HepG2 (cell line): ENCODE measurements at regions not wholly inside any gene's neighbourhood (a gene's known extent, or its start where the extent isn't known, plus 50 kb on each side); places are given as distances from the start of the nearest gene placed in this dataset.

Experiments used
- ATAC-seq: fragments of 200-7000 bp; cut with Tn5 transposase; 3 replicates; pipeline ENCODE4 v1.9.1; 2020; ENCODE audit warnings: mild to moderate bottlenecking, moderate library complexity
- BruUV-seq: library from RNA; stranded (reverse); fragments of 400-500 nt; replicated peaks from 2 replicates; lab custom pipeline; 2021; lab: Mats Ljungman, UMichigan
- CTCF ChIA-PET: fragments of 300-600 bp; formaldehyde crosslinking; extraction: SDS; loops from one replicate; lab custom pipeline; 2021; ENCODE audit warnings: low total read pairs, inconsistent platforms, low intra/inter-chr PET ratio; lab: Yijun Ruan, JAX
- POLR2A ChIA-PET: fragments of 350-600 bp; sonication (Branson Sonifier 250); formaldehyde crosslinking; loops from one replicate; lab custom pipeline; 2020; ENCODE audit warnings: antibody characterized with exemption, inconsistent platforms; lab: Yijun Ruan, JAX
- DNase-seq: peaks from one replicate; pipeline ENCODE4 v3.0.0-alpha.2; 2015; ENCODE audit warnings: low spot score
- FAIRE-seq: peaks from 3 replicates; lab custom pipeline; 2011; peaks lifted over from hg19 to GRCh38; lab: Jason Lieb, UNC
- H2AFZ ChIP-seq: one replicate; pipeline ENCODE4 v1.6.1; 2011; ENCODE audit warnings: low read length, inconsistent platforms
- H3K27ac ChIP-seq: fragments of 300-600 bp; 3 replicates; pipeline ENCODE4 v1.8.0; 2011; ENCODE audit warnings: mixed run types, mild to moderate bottlenecking, mixed read lengths, low read length, inconsistent platforms; ENCODE audit not compliant: insufficient read depth; ENCODE audit errors: extremely low read length
- H3K27me3 ChIP-seq, 2 experiments: fragments of 200-600 bp in 1 of 2; 2 replicates in 1 of 2; 3 replicates in 1 of 2; pipeline versions ENCODE4 v1.6.0 to v1.8.0; 2011; ENCODE audit warnings: low read length in 2 of 2, mild to moderate bottlenecking in 2 of 2, moderate library complexity in 2 of 2, inconsistent platforms in 1 of 2; ENCODE audit not compliant: insufficient read depth in 2 of 2, control insufficient read depth in 1 of 2
- H3K36me3 ChIP-seq, 2 experiments: fragments of 200-600 bp in 1 of 2; replicated peaks in 1 of 2; 2 replicates in 1 of 2; 3 replicates in 1 of 2; pipeline versions ENCODE4 v1.5.1 to v1.8.0; 2011; ENCODE audit warnings: low read length in 2 of 2, inconsistent platforms in 1 of 2; ENCODE audit not compliant: insufficient read depth in 2 of 2, control insufficient read depth in 1 of 2
- H3K4me1 ChIP-seq: 2 replicates; pipeline ENCODE4 v1.5.1; 2012; ENCODE audit warnings: low read length, inconsistent platforms; ENCODE audit not compliant: insufficient read depth
- H3K4me2 ChIP-seq: 2 replicates; pipeline ENCODE4 v1.6.0; 2011; ENCODE audit warnings: low read depth, low read length, inconsistent platforms
- H3K4me3 ChIP-seq, 3 experiments: fragments of 200-600 bp in 1 of 3; sonication (generic), shearing (Covaris generic) in 1 of 3; replicated peaks in 1 of 3; 2 replicates each; pipeline ENCODE4 v1.5.1; 2011 to 2016; ENCODE audit warnings: low read length in 3 of 3, inconsistent platforms in 2 of 3, low read depth in 2 of 3, mild to moderate bottlenecking in 2 of 3, control low read depth in 1 of 3, mixed read lengths in 1 of 3; ENCODE audit not compliant: insufficient read depth in 1 of 3
- H3K79me2 ChIP-seq: one replicate; pipeline ENCODE4 v1.6.1; 2011; ENCODE audit warnings: low read length, inconsistent platforms; ENCODE audit not compliant: insufficient read depth
- H3K9ac ChIP-seq: 2 replicates; pipeline ENCODE4 v1.6.0; 2011; ENCODE audit warnings: mild to moderate bottlenecking, low read depth, low read length, inconsistent platforms; ENCODE audit not compliant: insufficient read depth
- H3K9me3 ChIP-seq: 2 replicates; pipeline ENCODE4 v1.5.1; 2012; ENCODE audit warnings: mild to moderate bottlenecking, low read length
- H4K20me1 ChIP-seq: 2 replicates; pipeline ENCODE4 v1.6.0; 2011; ENCODE audit warnings: inconsistent platforms, mild to moderate bottlenecking, low read length, moderate library complexity; ENCODE audit not compliant: insufficient read depth
- ELK4 ChIP-seq: sonication (generic); formaldehyde crosslinking; IDR thresholded peaks from 2 replicates; pipeline ENCODE4 v1.9.0; 2021; ENCODE audit warnings: missing genetic modification reagents, borderline replicate concordance
- MIER3 ChIP-seq: IDR thresholded peaks from 2 replicates; pipeline ENCODE4 v1.6.1; 2016; ENCODE audit warnings: missing compliant biosample characterization, borderline replicate concordance
- TP53 ChIP-seq: sonication (generic); formaldehyde crosslinking; conservative IDR thresholded peaks from 2 replicates; pipeline ENCODE4 v1.4.0; 2020; ENCODE audit warnings: missing genetic modification reagents
- ZNF124 ChIP-seq: sonication (generic); formaldehyde crosslinking; IDR thresholded peaks from 2 replicates; pipeline ENCODE4 v1.4.0; 2020; ENCODE audit warnings: missing genetic modification reagents
- ZNF24 ChIP-seq: fragments of 450-650 bp; IDR thresholded peaks from 2 replicates; pipeline ENCODE4 v1.6.1; 2017; ENCODE audit warnings: antibody characterized with exemption, mild to moderate bottlenecking
- ZNF546 ChIP-seq: sonication (generic); formaldehyde crosslinking; conservative IDR thresholded peaks from 2 replicates; pipeline ENCODE4 v1.8.1; 2023; ENCODE audit warnings: mild to moderate bottlenecking, missing genetic modification reagents
- ZNF646 ChIP-seq: sonication (generic); formaldehyde crosslinking; IDR thresholded peaks from 2 replicates; pipeline ENCODE4 v1.9.0; 2021; ENCODE audit warnings: mild to moderate bottlenecking, missing genetic modification reagents
- WGBS: methylation state at CpG from one replicate; pipeline ENCODE4 v1.1.6; 2017; ENCODE audit warnings: low lambda C conversion rate; 5-methylcytosine and 5-hydroxymethylcytosine counted together
- in situ Hi-C: cut with HindIII; loops from 2 replicates; pipeline ENCODE4 v1.10.0; 2017; ENCODE audit warnings: low pct_unique_long_range_greater_than_20kb; ENCODE audit not compliant: extremely low pct_ligation_motif_present
- intact Hi-C: fragments of 100-400 bp; cut with micrococcal nuclease; formaldehyde crosslinking; loops from one replicate; pipeline ENCODE4 v1.10.0; 2022; ENCODE audit not compliant: unreplicated experiment
- TF ChIP-seq, protein P1 (sequence below): sonication (generic); formaldehyde crosslinking; IDR thresholded peaks from 2 replicates; pipeline ENCODE4 v1.5.0; 2020; ENCODE audit warnings: mild to moderate bottlenecking, missing genetic modification reagents

DNA sequence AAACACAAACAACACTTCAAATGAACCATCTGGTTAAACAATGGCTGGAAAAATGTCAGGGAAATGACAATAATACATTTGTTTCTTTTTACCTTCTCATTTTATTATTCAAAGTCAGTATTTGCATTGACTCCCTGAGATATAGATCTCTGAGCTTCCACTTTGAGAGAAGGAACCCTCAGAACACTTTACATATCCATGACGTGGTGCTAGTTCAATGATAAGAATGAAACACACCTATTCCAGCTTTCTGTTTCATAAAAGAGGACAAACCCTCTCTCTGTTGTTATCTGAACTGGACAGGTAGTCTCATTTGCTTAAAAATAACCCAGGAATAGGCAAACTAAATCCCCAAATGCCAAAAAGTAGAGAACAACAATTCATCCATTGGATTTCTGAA is 65.3 kb upstream of the CCSER1 start (continued):
- TF ChIP-seq, protein P1, sequence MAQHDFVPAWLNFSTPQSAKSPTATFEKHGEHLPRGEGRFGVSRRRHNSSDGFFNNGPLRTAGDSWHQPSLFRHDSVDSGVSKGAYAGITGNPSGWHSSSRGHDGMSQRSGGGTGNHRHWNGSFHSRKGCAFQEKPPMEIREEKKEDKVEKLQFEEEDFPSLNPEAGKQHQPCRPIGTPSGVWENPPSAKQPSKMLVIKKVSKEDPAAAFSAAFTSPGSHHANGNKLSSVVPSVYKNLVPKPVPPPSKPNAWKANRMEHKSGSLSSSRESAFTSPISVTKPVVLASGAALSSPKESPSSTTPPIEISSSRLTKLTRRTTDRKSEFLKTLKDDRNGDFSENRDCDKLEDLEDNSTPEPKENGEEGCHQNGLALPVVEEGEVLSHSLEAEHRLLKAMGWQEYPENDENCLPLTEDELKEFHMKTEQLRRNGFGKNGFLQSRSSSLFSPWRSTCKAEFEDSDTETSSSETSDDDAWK (CRISPR knock-in tag) = no peak
- TF ChIP-seq ZNF24 (no peak), ELK4 (CRISPR knock-in tag) (no peak)

DNA sequence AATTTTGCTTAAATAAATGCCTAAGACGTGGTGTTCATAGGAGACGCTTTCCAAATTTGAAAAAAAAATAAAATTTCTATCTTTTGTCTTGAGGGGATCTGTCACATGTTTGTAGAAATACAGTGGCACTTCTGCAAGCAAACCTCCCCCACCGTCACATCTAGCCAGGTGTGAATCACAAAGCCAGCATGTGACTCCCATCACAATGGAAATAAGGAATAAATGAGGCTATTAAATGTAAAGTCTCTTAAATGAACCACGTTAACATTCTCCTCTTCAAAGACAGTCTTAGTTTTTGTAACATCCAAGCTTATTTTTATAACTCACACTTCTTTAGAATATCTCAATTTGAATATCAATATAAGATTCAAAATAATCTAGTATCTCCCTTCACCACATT is 63.0 kb upstream of the CCSER1 start:
- 2% methylated on average over 4 of the region's 4 CpGs for WGBS
- no peaks in the 10 kb centered on the region for H3K27me3 ChIP-seq
- intact Hi-C loops = no loop called here
- no peaks in the 10 kb centered on the region for H3K9me3 ChIP-seq
- no peak for ATAC-seq
- H3K4me1 ChIP-seq = no peaks in the 10 kb centered on the region
- no peaks in the 10 kb centered on the region for H4K20me1 ChIP-seq
- H3K9ac ChIP-seq = no peak overlapping the region
- no peaks in the 10 kb centered on the region for H3K36me3 ChIP-seq
- H2AFZ ChIP-seq = no peak overlapping the region
- no peak overlapping the region for H3K4me3 ChIP-seq
- in situ Hi-C loops = no loop called here
- H3K4me2 ChIP-seq = no peak overlapping the region
- POLR2A ChIA-PET = no interaction called here
- H3K27ac ChIP-seq = no peak overlapping the region
- no peaks in the 10 kb centered on the region for H3K79me2 ChIP-seq
- DNase-seq = no peak
- no TSS peak for BruUV-seq
- FAIRE-seq = no peak
- CTCF ChIA-PET = no interaction called here
- TF ChIP-seq MIER3 (CRISPR knock-in tag) (no peak), ZNF646 (CRISPR knock-in tag) (no peak), ZNF546 (CRISPR knock-in tag) (no peak), ZNF124 (CRISPR knock-in tag) (no peak), TP53 (no peak)
